ENCODE measurements at regions not wholly inside any gene's neighbourhood (a gene's known extent, or its start where the extent isn't known, plus 50 kb on each side); places are given as distances from the start of the nearest gene placed in this dataset.

- H3K27ac ChIP-seq (ENCODE audit: low read depth, low read length): no peak overlapping the region
- H2BK5ac ChIP-seq (ENCODE audit: low read depth, low read length): no peak overlapping the region
- H3K9me3 ChIP-seq (ENCODE audit: insufficient read depth in 2 of 2, low read depth in 1 of 2, low read length in 1 of 2): no peaks in the 10 kb centered on the region
- H3K79me1 ChIP-seq (ENCODE audit: low read depth, low read length): no peaks in the 10 kb centered on the region
- H3K14ac ChIP-seq (ENCODE audit: insufficient read length): no peak overlapping the region
- no peak overlapping the region for H3K56ac ChIP-seq (replicated peaks; ENCODE audit: insufficient read length, low read depth, low read length)
- H4K8ac ChIP-seq (ENCODE audit: extremely low read depth, insufficient read depth, low read length): no peak overlapping the region
- H2BK15ac ChIP-seq (ENCODE audit: low read length): no peak overlapping the region
- DNase-seq (ENCODE audit: low read depth in 1 of 2, low spot score in 2 of 2) (no peak), FAIRE-seq (no peak)
- H3K4me3 ChIP-seq (ENCODE audit: extremely low read depth in 1 of 4, insufficient read depth in 2 of 4, low read depth in 3 of 4, low read length in 4 of 4): no peak overlapping the region
- no peak overlapping the region for H3K18ac ChIP-seq (ENCODE audit: extremely low read depth, low read length)
- ChIA-PET CTCF (ENCODE audit: partially characterized antibody) (interaction anchor here (1.0 kb wide), 1 partner anchor 37 kb away, joined by 3 read pairs; no protein-coding TSS in a partner anchor), POLR2A (ENCODE audit: partially characterized antibody) (no interaction called here)
- no peak overlapping the region for H2AFZ ChIP-seq (ENCODE audit: low read length)
- no peaks in the 10 kb centered on the region for H4K20me1 ChIP-seq (replicated peaks in 1 of 2; ENCODE audit: control insufficient read depth in 1 of 2, insufficient read depth in 2 of 2, low read length in 2 of 2)
- no peaks in the 10 kb centered on the region for H3K27me3 ChIP-seq (replicated peaks in 1 of 4; ENCODE audit: control insufficient read depth in 3 of 4, extremely low read depth in 1 of 4, insufficient read depth in 3 of 4, low read length in 3 of 4)
- H3K9ac ChIP-seq (replicated peaks in 1 of 4; ENCODE audit: extremely low read depth in 1 of 4, low read depth in 3 of 4, low read length in 3 of 4): no peak overlapping the region
- H3K23me2 ChIP-seq (ENCODE audit: low read depth, low read length): no peaks in the 10 kb centered on the region; the same call in 1 of the 2 replicates
- H4K5ac ChIP-seq (ENCODE audit: insufficient read length, low read depth, low read length): no peak overlapping the region
- H3K79me2 ChIP-seq (ENCODE audit: control insufficient read depth in 1 of 2, insufficient read depth in 2 of 2, low read length in 2 of 2): no peaks in the 10 kb centered on the region
- H3K4me1 ChIP-seq (replicated peaks in 1 of 4; ENCODE audit: control insufficient read depth in 3 of 4, insufficient read depth in 4 of 4, low read length in 3 of 4): peaks cover 3 to 12% (median 5%) of the 10 kb centered on the region in 4 experiments; a peak in 4 of 7 replicates
- no peak overlapping the region for H3K23ac ChIP-seq (ENCODE audit: insufficient read length)
- H2BK120ac ChIP-seq (replicated peaks; ENCODE audit: low read depth, low read length): no peak overlapping the region
- no peak overlapping the region for H4K91ac ChIP-seq (replicated peaks; ENCODE audit: insufficient read length, low read length)
- no peak overlapping the region for H2BK20ac ChIP-seq (ENCODE audit: low read length)
- H3K4ac ChIP-seq (replicated peaks; ENCODE audit: insufficient read length, low read depth, low read length): no peak overlapping the region
- no peak overlapping the region for H2AK5ac ChIP-seq (ENCODE audit: low read depth, low read length)
- H2BK12ac ChIP-seq (ENCODE audit: low read depth, low read length): no peak overlapping the region
- H3K36me3 ChIP-seq (ENCODE audit: control insufficient read depth in 2 of 4, insufficient read depth in 4 of 4, low read length in 3 of 4): no peaks in the 10 kb centered on the region
- no peak overlapping the region for H3K4me2 ChIP-seq (ENCODE audit: insufficient read depth in 1 of 2, low read depth in 2 of 2, low read length in 2 of 2)
- TF ChIP-seq JUND (IDR thresholded peaks at IDR 0.05; ENCODE audit: low read length): no peak
- no peak for TF ChIP-seq RXRA (IDR thresholded peaks at IDR 0.05; ENCODE audit: insufficient read depth, low read depth, low read length)
- TF ChIP-seq ZNF274 (IDR thresholded peaks at IDR 0.05; ENCODE audit: borderline replicate concordance, extremely low read depth, low read length): no peak
- no peak for TF ChIP-seq EP300 (IDR thresholded peaks at IDR 0.05; ENCODE audit: borderline replicate concordance in 1 of 2, low read depth in 2 of 2, low read length in 2 of 2)
- no peak for TF ChIP-seq KDM4A (IDR thresholded peaks at IDR 0.05; ENCODE audit: low read depth, low read length, severe bottlenecking)
- TF ChIP-seq E2F6 (IDR thresholded peaks at IDR 0.05): no peak
- no peak for TF ChIP-seq BRCA1 (IDR thresholded peaks at IDR 0.05; ENCODE audit: low read depth, low read length)
- TF ChIP-seq BCL11A (IDR thresholded peaks at IDR 0.05; ENCODE audit: low read depth in 2 of 2, low read length in 2 of 2): no peak
- TF ChIP-seq MAX (IDR thresholded peaks at IDR 0.05): no peak
- no peak for TF ChIP-seq KDM1A (IDR thresholded peaks at IDR 0.05; ENCODE audit: borderline replicate concordance, low read length)
- no peak for TF ChIP-seq EZH2 (IDR thresholded peaks at IDR 0.05; ENCODE audit: low read depth, low read length, severe bottlenecking)
- TF ChIP-seq JUN (IDR thresholded peaks at IDR 0.05; ENCODE audit: low read depth, low read length): no peak
- TF ChIP-seq NANOG (IDR thresholded peaks at IDR 0.05; ENCODE audit: insufficient read depth, low read depth, low read length, poor library complexity, severe bottlenecking): no peak
Measured at GRCh38 chr9:99726758-99727157, 94.9 kb upstream of the NR4A3 start.
